Activated CD4-positive, alpha-beta T cell treated with anti-CD3 and anti-CD28 coated beads, Interleukin-2, amount 50 U/mL, for 1 hour (primary cell): ENCODE measurements at regions not wholly inside any gene's neighbourhood (a gene's known extent, or its start where the extent isn't known, plus 50 kb on each side); places are given as distances from the start of the nearest gene placed in this dataset.
"Not testable (repeated sequence)": the region's sequence is repeated elsewhere in the genome, so short reads cannot be mapped to it uniquely, and the experiment has no call there.

Source experiments
- DNase-seq: peaks from one replicate; pipeline ENCODE4 v3.0.0-alpha.2; 2020

DNA sequence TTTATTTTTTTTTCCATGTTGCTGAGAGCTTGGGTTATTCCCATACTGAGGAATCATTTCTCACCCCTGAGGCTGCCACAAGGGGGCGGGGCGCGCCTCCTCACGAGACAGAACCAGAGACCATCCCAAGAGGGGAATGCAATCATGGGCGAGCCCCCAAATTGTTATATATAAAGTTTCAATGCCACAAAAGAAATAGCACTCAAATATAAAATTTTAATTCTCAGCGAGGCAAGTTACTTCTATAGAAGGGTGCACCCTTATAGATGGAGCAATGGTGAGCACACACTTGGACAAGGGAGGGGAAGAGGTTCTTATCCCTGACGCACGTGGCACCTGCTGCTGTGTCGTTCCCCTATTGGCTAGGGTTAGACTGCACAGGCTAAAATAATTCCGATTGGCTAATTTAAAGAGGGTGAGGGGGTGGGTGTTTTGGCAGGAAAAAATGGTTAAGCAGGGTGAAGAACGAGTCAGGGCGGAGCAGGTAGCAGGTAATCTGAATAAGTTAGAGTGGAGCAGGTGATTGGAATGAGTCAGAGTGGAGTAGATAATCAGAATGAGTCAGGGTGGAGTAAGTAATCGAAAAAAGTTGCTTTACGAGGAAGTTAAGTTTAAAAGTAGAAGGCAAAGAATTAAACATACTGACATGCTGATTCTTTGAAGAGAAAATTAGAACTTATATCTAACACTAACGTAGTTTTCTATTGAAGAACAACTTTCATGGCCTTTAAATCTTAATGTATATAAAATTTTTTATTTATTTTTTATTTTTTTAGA, 177.5 kb downstream of the MTCL1 start:
- no peak for DNase-seq

DNA sequence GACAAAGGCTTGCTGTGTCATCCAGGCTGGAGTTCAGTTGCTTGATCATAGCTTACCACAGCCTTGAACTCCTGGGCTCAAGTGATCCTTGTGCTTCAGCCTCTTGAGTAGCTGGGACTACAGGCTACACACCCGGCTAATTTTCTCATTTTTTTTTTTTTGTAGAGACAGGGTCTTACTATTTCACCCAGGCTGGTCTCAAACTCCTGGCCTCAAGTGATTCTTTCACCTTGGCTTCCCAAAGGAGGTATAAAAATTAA, 178.0 kb downstream of the MTCL1 start:
- no peak for DNase-seq

DNA sequence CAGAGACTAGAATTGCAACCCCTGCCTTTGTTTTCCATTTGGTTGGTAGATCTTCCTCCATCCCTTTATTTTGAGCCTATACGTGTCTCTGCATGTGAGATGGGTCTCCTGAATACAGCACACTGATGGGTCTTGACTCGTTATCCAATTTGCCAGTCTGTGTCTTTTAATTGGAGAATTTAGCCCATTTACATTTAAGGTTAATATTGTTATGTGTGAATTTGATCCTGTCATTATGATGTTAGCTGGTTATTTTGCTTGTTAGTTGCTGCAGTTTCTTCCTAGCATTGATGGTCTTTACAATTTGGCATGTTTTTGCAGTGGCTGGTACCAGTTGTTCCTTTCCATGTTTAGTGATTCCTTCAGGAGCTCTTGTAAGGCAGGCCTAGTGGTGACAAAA, 182.5 kb downstream of the MTCL1 start:
- not testable (repeated sequence) for DNase-seq

DNA sequence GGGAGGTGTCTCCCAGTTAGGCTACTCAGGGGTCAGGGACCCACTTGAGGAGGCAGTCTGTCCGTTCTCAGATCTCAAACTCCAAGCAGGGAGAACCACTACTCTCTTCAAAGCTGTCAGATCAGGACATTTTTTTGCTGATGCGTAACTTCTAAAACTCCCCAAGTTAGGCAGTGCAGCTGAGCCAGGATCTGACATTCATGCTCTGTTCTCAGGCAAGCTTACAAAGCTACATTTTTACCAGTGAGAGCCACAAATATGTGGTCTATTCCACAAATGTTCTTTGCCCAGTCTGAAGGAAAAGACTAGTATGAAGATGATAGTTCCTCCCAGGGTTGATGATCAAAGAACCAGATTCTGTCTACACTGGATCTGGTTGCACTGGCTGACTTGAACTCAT, 184.1 kb downstream of the MTCL1 start:
- DNase-seq, result no peak

DNA sequence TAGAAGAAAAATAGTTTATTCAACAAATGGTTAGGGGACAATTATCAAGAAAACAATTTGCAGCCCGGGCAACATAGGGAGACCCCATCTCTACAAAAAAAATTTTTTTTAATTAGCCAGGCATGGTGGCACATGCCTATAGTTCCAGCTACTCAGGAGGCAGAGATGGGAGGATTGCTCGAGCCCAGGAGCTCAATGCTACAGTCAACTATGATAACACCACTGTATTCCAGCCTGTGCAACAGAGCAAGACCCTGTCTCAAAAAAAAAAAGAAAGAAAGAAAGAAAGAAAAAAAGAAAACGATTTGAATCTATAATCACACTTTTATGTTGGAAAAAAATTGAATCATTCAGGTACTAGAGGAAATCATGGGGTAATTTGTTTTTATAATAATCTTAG, 185.1 kb downstream of the MTCL1 start:
- DNase-seq, result not testable (repeated sequence)

DNA sequence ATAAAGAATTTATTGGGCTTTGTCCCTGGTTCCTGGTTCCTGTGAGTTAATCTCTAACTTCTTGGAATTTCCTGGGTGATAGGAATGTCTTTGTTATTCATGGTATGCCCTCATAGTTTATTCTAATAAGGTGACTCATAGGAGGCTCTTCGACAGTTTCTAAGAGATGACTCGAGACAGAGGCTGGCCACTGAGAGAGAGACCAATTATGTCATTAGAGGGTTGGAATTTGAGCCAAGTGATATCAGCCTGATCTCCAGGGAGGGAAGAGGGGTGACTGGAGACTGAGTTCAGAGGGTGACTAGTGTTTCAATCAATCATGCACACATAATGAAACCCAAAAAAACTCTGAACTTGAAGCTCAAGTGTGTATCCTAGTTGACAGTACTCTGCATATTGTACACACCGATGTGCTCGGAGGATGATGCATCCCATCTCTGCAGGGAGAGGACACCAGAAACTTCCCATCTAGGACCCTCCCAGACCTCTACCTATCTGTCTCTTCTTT, 185.7 kb downstream of the MTCL1 start:
- no peak for DNase-seq

DNA sequence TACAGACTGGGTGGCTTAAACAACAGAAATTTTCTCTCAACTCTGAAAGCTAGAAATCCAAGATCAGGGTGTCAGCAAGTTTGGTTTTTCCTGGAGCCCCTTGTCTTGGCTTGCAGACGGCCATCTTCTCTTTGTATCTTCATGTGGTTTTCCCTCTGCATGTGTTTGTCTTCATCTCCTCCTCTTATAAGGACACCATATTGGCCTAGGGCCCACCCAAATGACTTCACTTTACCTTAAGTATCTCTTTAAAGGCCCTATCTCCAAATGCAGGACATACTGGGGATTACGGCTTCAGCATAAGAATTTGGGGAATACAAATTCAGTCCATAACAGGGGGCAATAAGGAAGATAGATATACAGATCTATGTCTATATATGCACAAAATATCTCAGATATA, 187.9 kb downstream of the MTCL1 start:
- no peak for DNase-seq

DNA sequence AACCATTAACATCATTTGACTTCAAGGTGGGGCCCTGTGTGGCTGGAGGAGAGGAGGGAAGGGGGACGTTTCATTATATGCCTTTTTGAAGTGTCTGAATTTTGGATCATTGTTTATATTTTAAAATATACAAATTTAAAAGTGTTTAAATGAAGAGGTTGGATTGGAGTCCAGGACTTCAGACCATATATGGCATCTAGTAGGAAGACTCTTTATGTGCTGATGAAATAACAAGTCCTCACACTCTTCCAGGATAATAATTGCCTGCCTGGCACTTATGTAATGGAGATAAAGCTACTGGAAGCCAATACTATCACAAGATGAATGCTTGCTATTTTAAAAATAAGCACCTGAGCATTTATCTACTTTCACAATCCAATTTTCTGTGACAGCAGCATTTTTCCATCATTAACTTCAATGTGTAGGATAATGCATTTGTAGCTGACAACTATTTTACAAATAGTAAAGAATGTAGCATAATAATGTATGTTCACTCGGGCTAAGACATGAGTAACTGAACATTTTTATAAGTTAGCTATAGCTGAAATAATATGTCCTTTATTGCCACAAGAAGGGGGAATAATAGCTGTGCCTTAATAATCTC, 188.4 kb downstream of the MTCL1 start:
- DNase-seq, result no peak

DNA sequence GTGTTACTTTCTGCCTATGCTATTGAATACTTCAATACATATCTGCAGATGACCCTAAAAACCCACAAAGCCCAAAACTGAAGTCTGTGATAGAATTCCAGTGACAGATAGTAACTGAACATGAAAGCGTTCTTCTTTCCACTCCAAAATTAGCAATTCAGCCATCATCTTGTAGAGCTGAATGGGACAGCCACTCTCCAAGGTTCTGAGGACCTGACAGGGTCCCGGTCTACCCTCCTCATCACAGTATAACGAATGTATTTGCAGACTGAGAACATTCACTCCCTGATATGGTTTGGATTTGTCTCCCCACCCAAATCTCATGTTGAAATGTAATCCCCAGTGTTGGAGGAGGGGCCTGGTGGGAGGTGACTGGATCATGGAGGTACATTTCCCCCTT, 189.5 kb downstream of the MTCL1 start:
- DNase-seq, result no peak

DNA sequence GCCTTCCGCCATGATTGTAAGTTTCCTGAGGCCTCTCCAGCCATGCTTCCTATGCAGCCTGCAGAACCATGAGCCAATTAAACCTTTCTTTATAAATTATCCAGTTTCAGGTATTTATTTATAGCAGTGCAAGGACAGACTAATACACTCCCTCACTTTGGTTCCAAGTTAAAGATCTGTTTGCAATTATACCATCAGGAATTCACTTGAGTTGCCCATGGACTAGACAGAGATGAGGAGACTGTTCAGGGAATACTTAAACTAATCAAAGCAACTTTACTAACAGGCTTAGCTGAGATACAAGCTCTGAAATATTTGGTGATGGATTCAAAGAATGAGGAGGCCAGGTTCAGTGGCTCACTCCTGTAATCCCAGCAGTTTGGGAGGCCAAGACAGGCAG, 190.0 kb downstream of the MTCL1 start:
- DNase-seq, result no peak

DNA sequence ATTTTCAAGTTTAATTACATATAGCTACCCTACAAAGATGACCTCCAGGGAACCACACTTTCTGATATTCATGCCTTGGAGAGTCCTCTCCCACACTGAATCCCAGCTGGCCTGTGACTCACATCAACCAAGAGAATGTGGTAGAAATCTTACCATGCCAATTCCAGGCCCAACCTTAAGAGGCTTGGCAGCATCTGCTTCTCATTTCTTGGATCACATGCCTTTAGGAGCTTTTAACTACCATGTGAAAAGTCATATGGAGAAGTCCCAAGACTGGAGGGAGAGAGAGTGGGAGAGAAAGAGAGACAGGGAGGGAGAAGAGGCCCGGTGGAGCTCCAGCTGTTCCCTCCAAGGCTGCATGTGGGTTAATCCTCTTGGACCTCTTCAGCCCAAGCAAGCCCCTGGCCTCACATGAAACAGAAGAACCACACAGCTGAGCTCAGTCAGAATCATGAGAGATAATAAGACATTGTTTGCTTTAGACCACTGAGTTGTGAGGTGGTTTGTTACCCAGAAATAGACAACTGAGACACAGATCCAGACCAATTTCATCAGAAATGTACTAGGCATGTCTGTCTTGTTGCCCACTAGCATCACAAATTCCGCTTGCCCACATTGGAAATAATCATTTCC, 190.7 kb downstream of the MTCL1 start:
- no peak for DNase-seq

DNA sequence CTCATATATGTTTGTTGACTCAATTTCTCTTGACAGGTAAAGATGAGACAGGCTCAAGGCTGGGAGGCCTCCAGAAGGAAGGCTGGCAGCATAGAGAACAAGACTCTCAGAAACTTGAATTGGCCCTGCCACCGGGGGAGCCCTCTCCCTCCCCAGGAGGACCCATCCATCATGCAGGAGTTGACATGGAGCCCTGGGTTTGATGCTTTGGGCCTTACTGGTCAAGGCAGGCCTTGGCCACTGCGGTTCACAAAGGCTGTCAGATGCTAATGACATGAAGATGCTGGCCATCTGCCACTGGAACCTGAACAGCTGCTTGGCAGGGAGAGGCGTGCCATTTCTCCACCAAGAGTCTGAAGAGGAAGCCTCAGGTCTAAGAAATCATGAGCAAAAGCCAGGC, 193.6 kb downstream of the MTCL1 start:
- no peak for DNase-seq

DNA sequence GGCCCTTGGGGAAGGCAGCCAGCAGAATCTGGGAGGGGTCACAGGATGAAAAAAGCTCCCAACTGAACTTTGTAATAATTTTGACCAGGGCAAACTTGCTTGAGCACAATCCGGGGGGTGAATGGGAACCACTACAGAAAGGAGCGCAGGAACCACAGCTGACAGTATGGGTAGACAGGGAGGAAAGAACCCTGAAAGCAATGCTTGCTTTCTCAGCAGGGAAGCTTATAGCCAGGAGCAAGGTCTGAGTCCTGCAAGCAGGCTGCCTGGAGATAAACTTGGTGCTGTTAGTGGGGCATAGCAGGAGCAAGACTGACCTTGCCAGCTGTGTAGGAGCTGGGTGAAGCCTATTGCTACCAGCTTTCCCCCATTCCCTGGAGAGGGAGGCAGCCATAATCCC, 195.2 kb downstream of the MTCL1 start:
- DNase-seq, result no peak

DNA sequence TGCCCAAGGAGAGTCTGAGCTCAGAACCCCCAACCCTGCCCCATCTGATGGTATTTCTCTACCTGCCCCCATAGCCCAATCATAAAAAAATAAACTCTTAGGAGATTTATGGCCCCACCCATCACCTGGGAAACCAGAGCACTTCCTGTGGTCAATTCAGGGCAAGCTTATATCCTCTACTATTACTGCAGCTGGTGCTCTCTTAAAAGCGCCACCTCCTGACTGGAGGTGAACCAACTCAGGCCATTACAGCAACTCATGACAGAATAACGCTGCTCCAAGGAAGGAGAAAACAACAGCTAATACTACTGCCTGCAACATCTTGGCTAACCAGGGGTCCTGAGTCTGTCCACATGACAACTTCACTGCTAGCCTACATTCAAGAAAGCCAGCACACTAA, 195.7 kb downstream of the MTCL1 start:
- DNase-seq, result no peak

DNA sequence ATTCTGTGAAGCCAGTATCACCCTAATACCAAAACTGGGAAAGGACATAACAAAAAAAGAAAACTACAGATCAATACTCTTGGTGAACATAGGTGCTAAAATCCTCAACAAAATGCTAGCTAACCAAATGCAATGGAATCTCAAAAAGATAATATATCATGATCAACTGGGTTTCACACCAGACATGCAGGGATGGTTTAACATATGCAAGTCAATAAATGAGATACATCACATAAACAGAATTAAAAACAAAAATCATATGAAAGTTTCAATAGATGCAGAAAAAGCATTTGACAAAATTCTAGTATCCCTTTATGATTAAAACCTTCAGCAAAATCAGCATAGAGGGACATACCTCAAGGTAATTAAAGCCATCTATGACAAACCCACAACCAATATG, 198.2 kb upstream of the NDUFV2 start:
- no peak for DNase-seq

DNA sequence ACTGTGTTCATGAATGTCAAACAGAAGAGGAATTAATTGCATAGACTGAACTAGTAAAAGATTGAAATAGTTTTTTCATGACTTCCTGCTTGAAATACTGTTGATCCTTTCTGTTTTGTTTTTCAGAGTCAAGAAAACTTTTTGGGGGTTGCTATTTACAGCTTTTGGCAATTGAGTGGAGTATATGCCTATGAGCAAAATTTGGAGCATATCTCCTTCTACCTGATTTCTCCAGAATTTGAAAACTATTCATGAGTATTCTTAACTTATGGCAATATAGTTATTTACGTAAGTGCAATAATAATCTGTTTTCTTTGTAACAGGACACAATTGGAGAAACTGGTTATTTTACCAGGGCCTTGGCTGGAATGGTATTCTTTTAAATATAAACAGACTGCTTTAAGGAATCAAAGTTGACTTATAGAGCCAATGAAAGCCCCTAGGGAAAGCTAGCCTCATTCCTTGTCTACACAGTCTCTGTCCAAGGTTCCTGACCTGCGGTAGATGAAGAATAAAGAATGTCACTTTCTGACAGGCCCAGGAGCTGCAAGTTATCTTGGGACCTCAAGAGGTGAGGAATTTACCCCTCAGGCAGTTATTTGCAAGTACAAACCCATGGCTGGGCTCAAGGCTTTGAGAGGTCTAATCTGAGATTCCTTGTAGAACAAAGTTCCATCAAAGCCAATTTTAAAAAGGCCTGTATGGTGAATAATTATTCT, 193.5 kb upstream of the NDUFV2 start:
- DNase-seq, result no peak

DNA sequence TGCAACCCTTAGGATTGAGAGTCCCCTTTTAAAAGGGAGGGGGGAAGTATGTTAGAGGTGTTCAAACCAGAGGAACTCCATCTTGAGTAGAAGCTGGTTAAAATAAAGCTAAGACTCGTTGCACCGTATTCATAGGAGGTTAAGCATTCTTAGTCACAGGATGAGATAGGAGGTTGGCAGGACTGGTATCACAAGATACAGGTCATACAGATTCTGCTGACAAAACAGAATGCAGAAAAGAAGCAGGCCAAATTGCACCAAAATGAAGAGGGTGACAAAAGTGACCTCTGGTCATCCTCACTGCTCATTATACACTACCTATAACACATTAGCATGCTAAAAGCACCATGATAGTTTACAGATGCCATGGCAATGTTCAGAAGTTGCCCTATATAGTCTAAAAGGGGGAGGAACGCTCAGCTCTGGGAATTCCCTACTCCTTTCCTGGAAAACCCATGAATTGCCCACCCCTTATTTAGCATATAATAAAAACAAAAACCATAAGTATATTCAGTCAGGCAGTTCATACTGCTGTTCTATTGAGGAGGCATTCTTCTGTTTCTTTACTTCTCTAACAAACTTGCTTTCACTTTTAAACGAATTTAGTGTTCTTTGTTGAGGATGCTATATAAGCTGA, 192.2 kb upstream of the NDUFV2 start:
- DNase-seq, result no peak

DNA sequence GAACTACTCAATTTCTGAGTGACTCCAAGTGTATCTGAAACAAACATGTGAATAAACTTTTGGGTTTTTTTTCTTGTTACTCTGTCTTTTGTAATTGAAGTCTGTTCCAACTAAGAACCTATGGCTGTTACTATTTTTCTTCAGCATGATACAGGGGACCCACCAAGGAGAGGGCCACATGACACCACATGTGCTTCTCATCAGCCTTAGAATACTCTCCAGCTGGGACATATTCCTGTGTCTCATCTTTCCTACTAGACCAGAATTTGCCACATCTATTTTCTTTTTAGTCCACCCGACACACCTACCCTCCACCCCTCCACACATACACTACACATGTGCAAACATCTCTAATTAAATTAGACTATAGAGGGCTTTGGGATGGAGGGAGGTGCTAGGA, 191.7 kb upstream of the NDUFV2 start:
- no peak for DNase-seq

DNA sequence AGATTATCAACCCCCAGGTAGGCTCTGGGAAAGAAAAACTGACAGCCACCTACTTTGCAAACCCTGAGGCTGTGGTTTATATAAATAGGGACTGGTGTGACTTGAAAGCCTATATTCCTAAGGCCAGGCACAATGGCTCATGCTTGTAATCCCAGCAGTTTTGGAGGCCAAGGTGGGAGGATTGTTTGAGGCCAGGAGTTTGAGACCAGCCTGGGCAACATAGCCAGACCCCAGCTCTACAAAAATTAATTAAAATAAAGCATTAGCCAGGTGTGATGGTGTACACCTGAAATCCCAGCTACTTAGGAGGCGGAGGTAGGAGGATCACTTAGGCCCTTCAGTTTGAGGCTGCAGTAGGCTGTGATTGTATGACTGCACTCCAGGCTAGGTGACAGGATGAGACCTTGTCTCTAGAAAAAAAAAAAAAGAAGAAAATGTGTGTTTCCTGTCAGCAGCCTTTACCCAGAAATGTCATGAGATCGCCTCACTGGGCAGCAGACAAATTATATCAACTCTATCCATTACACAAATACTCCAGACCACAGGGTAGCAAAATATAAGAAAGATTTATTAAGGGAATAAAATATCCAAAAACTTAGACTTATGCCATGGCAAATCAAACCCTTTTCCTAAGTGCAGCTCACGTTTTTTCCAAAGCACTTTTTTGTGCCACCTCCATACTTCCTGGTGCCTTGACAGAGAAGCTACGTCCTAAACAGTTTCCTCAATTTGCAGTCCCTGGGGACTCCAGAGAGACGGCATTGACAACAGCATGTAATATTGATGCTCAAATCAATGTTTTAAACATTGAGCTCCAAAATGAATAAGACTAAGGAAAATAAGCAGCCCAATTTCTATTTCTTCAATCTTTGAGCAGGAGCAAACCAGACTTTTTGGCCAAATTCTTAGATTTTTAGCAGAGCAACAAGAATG, 190.8 kb upstream of the NDUFV2 start:
- no peak for DNase-seq

DNA sequence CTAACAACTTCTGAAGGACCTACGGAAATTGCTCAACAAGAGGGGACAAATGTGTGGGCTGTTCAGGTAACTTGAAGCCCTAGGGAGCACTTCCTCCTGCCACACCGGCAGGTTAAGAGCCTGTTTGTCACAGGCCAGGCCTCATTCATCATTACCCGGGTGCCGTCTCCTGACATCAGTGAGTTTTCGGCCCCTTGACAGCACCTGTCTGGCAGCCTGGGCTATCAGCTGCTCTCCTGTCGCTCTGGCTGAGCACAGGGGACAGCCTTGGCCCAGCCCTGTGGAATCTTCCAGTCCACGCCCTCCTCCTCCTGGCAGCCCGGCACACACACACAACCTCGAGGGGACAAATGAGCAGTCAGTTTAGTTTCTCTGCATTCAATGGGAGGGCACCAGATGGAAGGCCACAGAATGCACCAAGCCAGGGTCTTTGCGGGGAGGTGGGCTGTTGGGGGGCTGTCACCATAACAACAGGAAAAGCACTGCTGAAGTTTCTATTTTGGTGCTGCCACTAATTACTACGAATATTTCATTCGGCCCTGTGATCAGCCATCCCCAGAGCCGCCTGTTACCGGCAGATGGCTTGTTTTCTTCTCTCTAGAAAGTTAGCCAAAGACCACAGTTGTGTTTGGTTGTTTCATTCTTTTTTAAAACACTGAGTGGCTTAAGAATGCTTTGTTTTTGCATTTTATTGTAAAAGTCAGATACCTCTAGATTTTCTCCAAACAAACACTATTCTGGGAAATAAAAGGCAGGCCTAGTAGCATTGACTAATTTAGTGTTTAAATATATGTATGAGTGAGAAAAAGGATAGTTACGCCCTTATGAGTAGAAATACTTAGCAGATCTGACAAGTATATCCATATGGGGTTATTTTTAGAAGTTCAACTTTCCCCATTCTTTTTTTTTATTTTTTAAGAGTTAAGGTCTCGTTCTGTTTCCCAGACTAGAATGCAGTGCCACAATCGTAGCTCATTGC, 189.9 kb upstream of the NDUFV2 start:
- no peak for DNase-seq
